ENCODE measurements at regions not wholly inside any gene's neighbourhood (a gene's known extent, or its start where the extent isn't known, plus 50 kb on each side); places are given as distances from the start of the nearest gene placed in this dataset.

DNA sequence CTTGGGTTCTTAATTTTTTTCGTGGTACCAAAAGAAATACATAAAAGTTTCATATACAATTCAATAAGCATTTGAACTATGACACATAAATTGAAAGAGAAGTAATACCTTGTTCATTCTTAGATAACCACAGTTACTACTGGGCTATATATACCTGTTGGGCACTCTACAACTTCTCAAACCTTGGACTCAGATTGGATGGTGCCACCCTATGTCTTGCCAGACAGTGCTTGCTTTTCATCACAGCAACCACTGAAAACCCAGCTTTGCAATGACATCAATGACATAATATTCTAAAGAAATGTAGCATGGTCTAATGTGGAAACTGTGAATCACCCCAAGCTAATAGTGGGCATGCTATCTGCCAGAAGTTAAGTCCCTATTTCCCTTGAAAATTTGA, 62.8 kb upstream of the DPH5 start:
- TF ChIP-seq, protein P1, sequence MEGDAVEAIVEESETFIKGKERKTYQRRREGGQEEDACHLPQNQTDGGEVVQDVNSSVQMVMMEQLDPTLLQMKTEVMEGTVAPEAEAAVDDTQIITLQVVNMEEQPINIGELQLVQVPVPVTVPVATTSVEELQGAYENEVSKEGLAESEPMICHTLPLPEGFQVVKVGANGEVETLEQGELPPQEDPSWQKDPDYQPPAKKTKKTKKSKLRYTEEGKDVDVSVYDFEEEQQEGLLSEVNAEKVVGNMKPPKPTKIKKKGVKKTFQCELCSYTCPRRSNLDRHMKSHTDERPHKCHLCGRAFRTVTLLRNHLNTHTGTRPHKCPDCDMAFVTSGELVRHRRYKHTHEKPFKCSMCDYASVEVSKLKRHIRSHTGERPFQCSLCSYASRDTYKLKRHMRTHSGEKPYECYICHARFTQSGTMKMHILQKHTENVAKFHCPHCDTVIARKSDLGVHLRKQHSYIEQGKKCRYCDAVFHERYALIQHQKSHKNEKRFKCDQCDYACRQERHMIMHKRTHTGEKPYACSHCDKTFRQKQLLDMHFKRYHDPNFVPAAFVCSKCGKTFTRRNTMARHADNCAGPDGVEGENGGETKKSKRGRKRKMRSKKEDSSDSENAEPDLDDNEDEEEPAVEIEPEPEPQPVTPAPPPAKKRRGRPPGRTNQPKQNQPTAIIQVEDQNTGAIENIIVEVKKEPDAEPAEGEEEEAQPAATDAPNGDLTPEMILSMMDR (conservative IDR thresholded peaks at IDR 0.05 in 1 of 2, IDR thresholded peaks at IDR 0.05 in 1 of 2; ENCODE audit: low read depth in 1 of 2, low read length in 2 of 2) = no peak
- TF ChIP-seq EZH2 (IDR thresholded peaks at IDR 0.05; ENCODE audit: low read length, missing control alignments) = no peak
